NCI-H748 (cell line): ENCODE measurements at regions not wholly inside any gene's neighbourhood (a gene's known extent, or its start where the extent isn't known, plus 50 kb on each side); places are given as distances from the start of the nearest gene placed in this dataset.

Source experiments
- DNase-seq: peaks from one replicate; lab custom pipeline; 2025; ENCODE audit not compliant: unreplicated experiment; lab: John Stamatoyannopoulos, UW

- no peak for DNase-seq
Measured at GRCh38 chr2:239609162-239609561, 208.3 kb upstream of the HDAC4 start.

- DNase-seq: no peak
Measured at GRCh38 chr2:239608723-239609122, 207.9 kb upstream of the HDAC4 start.

- no peak for DNase-seq
Measured at GRCh38 chr2:239608260-239608659, 207.4 kb upstream of the HDAC4 start.

- DNase-seq: no peak
Measured at GRCh38 chr2:239607517-239608191, 206.8 kb upstream of the HDAC4 start.

GRCh38 chr2:239606741-239607516, 206.1 kb upstream of the HDAC4 start:
- DNase-seq: no peak

GRCh38 chr2:239605976-239606375, 205.2 kb upstream of the HDAC4 start:
- DNase-seq: no peak

GRCh38 chr2:239605409-239605808, 204.6 kb upstream of the HDAC4 start:
- DNase-seq: no peak

- no peak for DNase-seq
Measured at GRCh38 chr2:239604861-239605260, 204.0 kb upstream of the HDAC4 start.

GRCh38 chr2:239603411-239604356, 202.9 kb upstream of the HDAC4 start:
- DNase-seq: no peak

- DNase-seq: no peak
Measured at GRCh38 chr2:239602290-239603282, 201.8 kb upstream of the HDAC4 start.

- DNase-seq: no peak
Measured at GRCh38 chr2:239601880-239602279, 201.1 kb upstream of the HDAC4 start.

GRCh38 chr2:239601201-239601851, 200.5 kb upstream of the HDAC4 start:
- no peak for DNase-seq

- no peak for DNase-seq
Measured at GRCh38 chr2:239600650-239601049, 199.8 kb upstream of the HDAC4 start.

- DNase-seq: no peak
Measured at GRCh38 chr2:239600001-239600593, 199.3 kb upstream of the HDAC4 start.

GRCh38 chr2:239599299-239599698, 198.5 kb upstream of the HDAC4 start:
- DNase-seq: no peak

GRCh38 chr2:239598732-239599090, 197.9 kb upstream of the HDAC4 start:
- no peak for DNase-seq

GRCh38 chr2:239598011-239598731, 197.4 kb upstream of the HDAC4 start:
- DNase-seq: no peak

- no peak for DNase-seq
Measured at GRCh38 chr2:239597216-239597615, 196.4 kb upstream of the HDAC4 start.

- no peak for DNase-seq
Measured at GRCh38 chr2:239596792-239597191, 196.0 kb upstream of the HDAC4 start.
